ENCODE measurements at regions not wholly inside any gene's neighbourhood (a gene's known extent, or its start where the extent isn't known, plus 50 kb on each side); places are given as distances from the start of the nearest gene placed in this dataset.

GRCh38 chr17:55570391-55570790 is 59.1 kb upstream of the SMIM36 start:
- H3K9me3 ChIP-seq (ENCODE audit: insufficient read depth, low read length): no peaks in the 10 kb centered on the region
- no peak overlapping the region for H2AFZ ChIP-seq (ENCODE audit: low read depth, low read length, severe bottlenecking)

DNA sequence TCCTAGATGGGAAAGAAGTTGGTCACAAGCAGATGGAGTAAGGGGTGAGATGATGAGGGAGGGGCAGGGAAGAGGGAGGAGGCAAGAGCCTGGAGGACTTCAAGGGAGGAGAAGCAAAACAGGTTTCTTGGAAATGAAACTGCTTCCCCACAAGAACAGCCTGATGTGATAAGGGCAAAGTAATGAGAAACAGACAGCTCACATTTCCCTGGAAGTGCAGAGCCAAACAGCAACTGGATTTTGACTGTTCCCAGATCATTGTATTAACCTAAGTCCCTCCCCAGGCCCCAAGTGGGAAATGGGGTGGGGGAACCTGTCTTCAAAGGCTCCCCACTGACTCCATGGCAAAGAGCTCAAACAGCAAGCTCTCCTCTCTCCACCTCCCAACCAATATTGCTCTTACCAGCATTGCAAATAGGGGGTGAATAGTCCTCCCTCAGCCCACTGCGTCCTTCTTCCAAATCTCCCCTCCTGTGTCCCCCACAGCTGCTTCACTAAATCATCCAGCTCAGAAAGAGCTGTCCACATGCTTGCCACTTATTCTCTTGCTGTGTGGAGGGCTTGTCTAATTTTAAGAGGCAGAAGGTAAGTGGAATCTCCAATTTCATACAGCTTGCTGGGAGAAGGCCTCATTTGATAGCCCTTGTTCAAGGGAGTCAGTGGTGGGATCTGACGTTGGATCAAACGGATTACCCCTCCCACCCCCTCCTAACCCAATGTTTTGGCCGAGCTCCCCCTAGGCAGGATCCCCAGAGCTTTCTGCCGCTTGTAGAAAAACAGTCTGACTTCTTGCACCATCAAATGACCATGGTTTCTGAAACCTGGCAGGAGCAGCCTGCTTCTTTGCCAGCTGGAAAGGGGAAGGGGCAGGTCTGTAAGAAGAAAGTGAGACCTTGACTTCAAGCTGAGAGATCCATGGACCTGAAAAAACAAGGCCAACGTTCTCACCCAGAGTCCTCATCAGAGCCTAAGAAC is 56.3 kb upstream of the SMIM36 start:
- H3K9me3 ChIP-seq (ENCODE audit: insufficient read depth, low read length): no peaks in the 10 kb centered on the region
- H3K27ac ChIP-seq (ENCODE audit: low read depth, low read length): no peak overlapping the region
- no peak overlapping the region for H3K4me2 ChIP-seq (ENCODE audit: low read depth, low read length, poor library complexity, severe bottlenecking)

More at GRCh38 chr17:55570391-55570790, 59.1 kb upstream of the SMIM36 start:
- H3K4me2 ChIP-seq (ENCODE audit: low read depth, low read length, poor library complexity, severe bottlenecking): no peak overlapping the region
- no peaks in the 10 kb centered on the region for H3K36me3 ChIP-seq (ENCODE audit: low read length)
- no peaks in the 10 kb centered on the region for H3K79me2 ChIP-seq (ENCODE audit: insufficient read depth, low read length)
- no peak overlapping the region for H3K9ac ChIP-seq (ENCODE audit: low read length)
- no peaks in the 10 kb centered on the region for H4K20me1 ChIP-seq (ENCODE audit: low read depth, low read length)
- no peak overlapping the region for H3K4me3 ChIP-seq (ENCODE audit: insufficient read depth, low read length, poor library complexity, severe bottlenecking)
- no peak overlapping the region for H3K27ac ChIP-seq (ENCODE audit: low read depth, low read length)
- TF ChIP-seq EZH2phosphoT487 (conservative IDR thresholded peaks at IDR 0.05; ENCODE audit: low read length): no peak
- TF ChIP-seq, protein P1, sequence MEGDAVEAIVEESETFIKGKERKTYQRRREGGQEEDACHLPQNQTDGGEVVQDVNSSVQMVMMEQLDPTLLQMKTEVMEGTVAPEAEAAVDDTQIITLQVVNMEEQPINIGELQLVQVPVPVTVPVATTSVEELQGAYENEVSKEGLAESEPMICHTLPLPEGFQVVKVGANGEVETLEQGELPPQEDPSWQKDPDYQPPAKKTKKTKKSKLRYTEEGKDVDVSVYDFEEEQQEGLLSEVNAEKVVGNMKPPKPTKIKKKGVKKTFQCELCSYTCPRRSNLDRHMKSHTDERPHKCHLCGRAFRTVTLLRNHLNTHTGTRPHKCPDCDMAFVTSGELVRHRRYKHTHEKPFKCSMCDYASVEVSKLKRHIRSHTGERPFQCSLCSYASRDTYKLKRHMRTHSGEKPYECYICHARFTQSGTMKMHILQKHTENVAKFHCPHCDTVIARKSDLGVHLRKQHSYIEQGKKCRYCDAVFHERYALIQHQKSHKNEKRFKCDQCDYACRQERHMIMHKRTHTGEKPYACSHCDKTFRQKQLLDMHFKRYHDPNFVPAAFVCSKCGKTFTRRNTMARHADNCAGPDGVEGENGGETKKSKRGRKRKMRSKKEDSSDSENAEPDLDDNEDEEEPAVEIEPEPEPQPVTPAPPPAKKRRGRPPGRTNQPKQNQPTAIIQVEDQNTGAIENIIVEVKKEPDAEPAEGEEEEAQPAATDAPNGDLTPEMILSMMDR (IDR thresholded peaks at IDR 0.05; ENCODE audit: insufficient read depth, low read length, poor library complexity, severe bottlenecking): no peak
- no peaks in the 10 kb centered on the region for H3K9me2 ChIP-seq (replicated peaks; ENCODE audit: insufficient read depth, low read length)
- no peaks in the 10 kb centered on the region for H3F3A ChIP-seq (ENCODE audit: insufficient read depth)
- no peaks in the 10 kb centered on the region for H3K27me3 ChIP-seq (ENCODE audit: low read length)

DNA sequence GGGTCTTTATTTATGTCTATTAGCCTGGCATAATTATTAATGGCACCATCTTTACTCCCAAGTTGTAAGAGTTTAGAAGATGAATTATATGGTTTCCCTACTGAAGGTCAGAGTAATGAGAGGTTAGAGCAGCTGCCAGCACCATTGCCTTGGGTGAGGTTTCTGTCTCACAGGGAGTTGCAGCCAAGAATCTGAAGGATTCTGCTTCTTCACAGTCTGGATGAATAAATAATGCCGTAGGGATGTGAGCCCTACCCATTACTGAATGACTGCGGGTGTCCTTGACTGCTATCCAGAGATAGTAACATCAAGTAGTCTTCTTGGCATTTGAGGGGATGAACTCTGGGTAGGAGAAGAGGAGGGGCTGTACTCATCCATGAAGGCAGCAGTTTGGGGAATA is 52.8 kb upstream of the SMIM36 start:
- Histone ChIP-seq H4K20me1 (ENCODE audit: low read depth, low read length) (no peaks in the 10 kb centered on the region), H2AFZ (ENCODE audit: low read depth, low read length, severe bottlenecking) (no peak overlapping the region), H3K4me3 (ENCODE audit: insufficient read depth, low read length, poor library complexity, severe bottlenecking) (no peak overlapping the region), H3K4me2 (ENCODE audit: low read depth, low read length, poor library complexity, severe bottlenecking) (no peak overlapping the region), H3K27ac (ENCODE audit: low read depth, low read length) (no peak overlapping the region), H3K9me2 (replicated peaks; ENCODE audit: insufficient read depth, low read length) (no peaks in the 10 kb centered on the region), H3K27me3 (ENCODE audit: low read length) (no peaks in the 10 kb centered on the region), H3K9ac (ENCODE audit: low read length) (no peak overlapping the region), H3K9me3 (ENCODE audit: insufficient read depth, low read length) (no peaks in the 10 kb centered on the region), H3K79me2 (ENCODE audit: insufficient read depth, low read length) (no peaks in the 10 kb centered on the region), H3K36me3 (ENCODE audit: low read length) (no peaks in the 10 kb centered on the region), H3F3A (ENCODE audit: insufficient read depth) (no peaks in the 10 kb centered on the region)
- TF ChIP-seq, protein P1 (IDR thresholded peaks at IDR 0.05; ENCODE audit: insufficient read depth, low read length, poor library complexity, severe bottlenecking): no peak
- no peak for TF ChIP-seq EZH2phosphoT487 (conservative IDR thresholded peaks at IDR 0.05; ENCODE audit: low read length)

More for the DNA sequence above, 56.3 kb upstream of the SMIM36 start:
- Histone ChIP-seq H4K20me1 (ENCODE audit: low read depth, low read length) (no peaks in the 10 kb centered on the region), H3K27me3 (ENCODE audit: low read length) (no peaks in the 10 kb centered on the region), H3K9me2 (replicated peaks; ENCODE audit: insufficient read depth, low read length) (no peaks in the 10 kb centered on the region), H2AFZ (ENCODE audit: low read depth, low read length, severe bottlenecking) (no peak overlapping the region), H3K4me3 (ENCODE audit: insufficient read depth, low read length, poor library complexity, severe bottlenecking) (no peak overlapping the region), H3F3A (ENCODE audit: insufficient read depth) (no peaks in the 10 kb centered on the region), H3K36me3 (ENCODE audit: low read length) (no peaks in the 10 kb centered on the region), H3K9ac (ENCODE audit: low read length) (no peak overlapping the region), H3K79me2 (ENCODE audit: insufficient read depth, low read length) (no peaks in the 10 kb centered on the region)
- no peak for TF ChIP-seq EZH2phosphoT487 (conservative IDR thresholded peaks at IDR 0.05; ENCODE audit: low read length)
- TF ChIP-seq, protein P1 (IDR thresholded peaks at IDR 0.05; ENCODE audit: insufficient read depth, low read length, poor library complexity, severe bottlenecking): no peak

All from SU-DHL-6 (cell line).